Mesenchymal stem cell (in vitro differentiated cells and primary cell): ENCODE measurements at regions not wholly inside any gene's neighbourhood (a gene's known extent, or its start where the extent isn't known, plus 50 kb on each side); places are given as distances from the start of the nearest gene placed in this dataset.
"Not testable (repeated sequence)": the region's sequence is repeated elsewhere in the genome, so short reads cannot be mapped to it uniquely, and the experiment has no call there.

ENCODE experiments used
- DNase-seq: peaks from one replicate; pipeline ENCODE4 v3.0.0-alpha.2; 2013
- H2AFZ ChIP-seq: one replicate; pipeline ENCODE4 v1.6.1; 2013; ENCODE audit warnings: low read depth, mild to moderate bottlenecking, control low read depth, inconsistent platforms, low read length, moderate library complexity
- H2AK5ac ChIP-seq: 2 replicates; pipeline ENCODE4 v1.6.1; 2013; ENCODE audit warnings: low read length, moderate library complexity, mild to moderate bottlenecking, inconsistent platforms; ENCODE audit not compliant: severe bottlenecking
- H2BK120ac ChIP-seq: one replicate; pipeline ENCODE4 v1.6.1; 2013; ENCODE audit warnings: low read depth, mild to moderate bottlenecking, inconsistent platforms, low read length, moderate library complexity
- H2BK12ac ChIP-seq, 2 experiments: one replicate each; pipeline ENCODE4 v1.6.1; 2013; ENCODE audit warnings: inconsistent platforms in 2 of 2, low read length in 2 of 2, mild to moderate bottlenecking in 2 of 2, moderate library complexity in 2 of 2, control low read depth in 1 of 2
- H2BK15ac ChIP-seq: one replicate; pipeline ENCODE4 v1.6.1; 2013; ENCODE audit warnings: mild to moderate bottlenecking, low read depth, inconsistent platforms; ENCODE audit not compliant: poor library complexity, severe bottlenecking
- H2BK5ac ChIP-seq: 2 replicates; pipeline ENCODE4 v1.6.1; 2013; ENCODE audit warnings: low read depth, mild to moderate bottlenecking, low read length, control low read depth, inconsistent platforms; ENCODE audit not compliant: poor library complexity, severe bottlenecking
- H3K14ac ChIP-seq, 2 experiments: one replicate each; pipeline ENCODE4 v1.6.1; 2013; ENCODE audit warnings: inconsistent platforms in 2 of 2, low read length in 2 of 2, control low read depth in 1 of 2, mild to moderate bottlenecking in 1 of 2, moderate library complexity in 1 of 2
- H3K18ac ChIP-seq, 2 experiments: one replicate each; pipeline ENCODE4 v1.6.1; 2013; ENCODE audit warnings: inconsistent platforms in 2 of 2, low read length in 2 of 2, control low read depth in 1 of 2, low read depth in 1 of 2, mild to moderate bottlenecking in 1 of 2
- H3K23ac ChIP-seq, 2 experiments: one replicate each; pipeline ENCODE4 v1.6.1; 2013; ENCODE audit warnings: inconsistent platforms in 2 of 2, low read length in 2 of 2, mild to moderate bottlenecking in 2 of 2, moderate library complexity in 2 of 2, control low read depth in 1 of 2
- H3K27ac ChIP-seq: 2 replicates; pipeline ENCODE4 v1.5.1; 2013; ENCODE audit warnings: mild to moderate bottlenecking, moderate library complexity, low read length, control low read depth, inconsistent platforms; ENCODE audit not compliant: poor library complexity, severe bottlenecking
- H3K27me3 ChIP-seq, 2 experiments: 2 replicates each; pipeline versions ENCODE4 v1.6.1 to v1.7.0; 2013; ENCODE audit warnings: low read length in 2 of 2, mild to moderate bottlenecking in 2 of 2, moderate library complexity in 2 of 2, control low read depth in 1 of 2, inconsistent platforms in 1 of 2; ENCODE audit not compliant: control insufficient read depth in 1 of 2, insufficient read depth in 1 of 2
- H3K36me3 ChIP-seq, 2 experiments: 2 replicates each; pipeline versions ENCODE4 v1.6.1 to v1.7.0; 2013; ENCODE audit warnings: low read length in 2 of 2, control low read depth in 1 of 2, inconsistent platforms in 1 of 2, low read depth in 1 of 2, mild to moderate bottlenecking in 1 of 2; ENCODE audit not compliant: insufficient read depth in 2 of 2, control insufficient read depth in 1 of 2
- H3K4ac ChIP-seq, 2 experiments: one replicate each; pipeline ENCODE4 v1.6.1; 2013; ENCODE audit warnings: inconsistent platforms in 2 of 2, low read length in 2 of 2, mild to moderate bottlenecking in 2 of 2, moderate library complexity in 2 of 2, control low read depth in 1 of 2, low read depth in 1 of 2
- H3K4me1 ChIP-seq: 2 replicates; pipeline ENCODE4 v1.6.1; 2013; ENCODE audit warnings: low read depth, low read length, control low read depth; ENCODE audit not compliant: control insufficient read depth, insufficient read depth
- H3K4me2 ChIP-seq: 2 replicates; pipeline ENCODE4 v1.6.1; 2013; ENCODE audit warnings: low read length, mild to moderate bottlenecking, inconsistent platforms; ENCODE audit not compliant: poor library complexity, severe bottlenecking
- H3K4me3 ChIP-seq, 2 experiments: 2 replicates each; pipeline versions ENCODE4 v1.5.1 to v1.7.0; 2013; ENCODE audit warnings: low read length in 2 of 2, mild to moderate bottlenecking in 2 of 2, control low read depth in 1 of 2, low read depth in 1 of 2; ENCODE audit not compliant: insufficient read depth in 1 of 2
- H3K79me1 ChIP-seq: replicated peaks from 2 replicates; pipeline ENCODE4 v1.6.1; 2013; ENCODE audit warnings: mild to moderate bottlenecking, control low read depth, low read length, inconsistent platforms; ENCODE audit not compliant: poor library complexity, severe bottlenecking
- H3K9ac ChIP-seq: 2 replicates; pipeline ENCODE4 v1.7.0; 2013; ENCODE audit warnings: mild to moderate bottlenecking, low read length, moderate library complexity
- H3K9me3 ChIP-seq: 2 replicates; pipeline ENCODE4 v1.7.0; 2013; ENCODE audit warnings: mild to moderate bottlenecking, low read length; ENCODE audit not compliant: control insufficient read depth
- H4K8ac ChIP-seq: one replicate; pipeline ENCODE4 v1.6.1; 2013; ENCODE audit warnings: inconsistent platforms, mild to moderate bottlenecking, low read length, moderate library complexity
- H4K91ac ChIP-seq: one replicate; pipeline ENCODE4 v1.6.1; 2013; ENCODE audit warnings: mild to moderate bottlenecking, low read length, inconsistent platforms
- WGBS: methylation state at CpG from one replicate; pipeline ENCODE4 v1.1.7; 2013; ENCODE audit warnings: mixed read lengths; 5-methylcytosine and 5-hydroxymethylcytosine counted together

DNA sequence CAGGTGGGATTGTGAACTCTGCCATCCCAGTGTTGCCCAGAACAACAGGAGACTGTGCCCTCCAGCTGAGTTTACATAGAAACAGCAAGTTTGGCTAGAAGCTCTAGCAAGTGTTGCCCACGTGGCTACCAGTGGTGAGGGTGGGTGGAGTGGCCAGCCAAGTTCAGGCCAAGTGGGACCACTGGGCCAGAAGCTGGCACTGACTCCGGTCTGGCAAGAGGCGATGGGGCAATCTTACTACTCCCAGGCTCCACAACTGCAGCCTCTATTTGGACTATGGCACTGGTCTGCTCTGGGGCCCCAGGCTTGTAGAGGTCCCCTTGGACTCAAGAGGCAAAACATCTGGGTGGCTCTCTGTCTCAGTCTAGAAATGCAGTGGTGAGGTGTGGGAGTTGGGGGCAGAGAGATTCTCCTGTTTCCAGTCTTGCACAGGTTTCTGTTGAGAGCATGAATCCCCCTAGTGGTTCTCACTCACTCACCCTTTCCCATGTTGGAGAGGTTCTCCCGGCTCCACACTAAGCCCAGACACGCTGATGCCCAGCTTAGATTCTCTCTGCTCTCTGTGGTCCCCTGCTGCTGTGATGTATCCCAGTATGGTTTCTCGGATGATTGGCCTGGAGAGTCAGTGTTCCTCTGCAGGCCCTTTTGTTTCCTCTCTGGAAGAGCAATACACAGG is 615.3 kb downstream of the PDHA2 start:
- Histone ChIP-seq H2BK120ac (no peak overlapping the region), H3K18ac (no peak overlapping the region), H2BK5ac (no peak overlapping the region), H3K27ac (no peak overlapping the region), H4K8ac (no peak overlapping the region), H3K4me3 (no peak overlapping the region), H2AK5ac (no peak overlapping the region), H3K9ac (no peak overlapping the region), H3K36me3 (no peaks in the 10 kb centered on the region), H2AFZ (no peak overlapping the region), H2BK12ac (no peak overlapping the region), H3K14ac (no peak overlapping the region), H3K4me2 (no peak overlapping the region), H2BK15ac (no peak overlapping the region), H4K91ac (no peak overlapping the region), H3K9me3 (peaks cover 11% of the 10 kb centered on the region), H3K4ac (no peak overlapping the region), H3K79me1 (no peaks in the 10 kb centered on the region), H3K27me3 (no peaks in the 10 kb centered on the region), H3K23ac (no peak overlapping the region), H3K4me1 (no peaks in the 10 kb centered on the region)
- WGBS: 79% methylated on average over 6 of the region's 6 CpGs
- DNase-seq: no peak

DNA sequence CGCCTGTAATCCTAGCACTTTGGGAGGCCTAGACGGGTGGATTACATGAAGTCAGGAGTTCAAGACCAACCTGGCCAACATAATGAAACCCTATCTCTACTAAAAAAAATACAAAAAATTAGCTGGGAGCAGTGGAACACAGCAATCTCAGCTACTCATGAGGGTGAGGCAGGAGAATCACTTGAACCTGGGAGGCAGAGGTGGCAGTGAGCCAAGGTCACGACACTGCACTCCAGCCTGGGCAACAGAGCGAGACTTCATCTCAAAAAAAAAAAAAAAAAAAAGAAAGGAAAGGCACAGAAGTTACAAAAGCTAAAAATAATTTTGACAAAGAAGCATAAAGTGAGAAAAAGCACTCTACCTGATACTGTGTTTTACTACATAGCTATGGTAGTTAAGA is 618.1 kb downstream of the PDHA2 start:
- 96% methylated on average over 3 of the region's 4 CpGs for WGBS
- DNase-seq, H3K36me3 ChIP-seq, H2BK15ac ChIP-seq, H3K14ac ChIP-seq, H3K79me1 ChIP-seq, H2BK5ac ChIP-seq, H3K9ac ChIP-seq, H2BK12ac ChIP-seq, H2AK5ac ChIP-seq, H3K4me1 ChIP-seq, H3K4ac ChIP-seq, H3K18ac ChIP-seq, H3K27ac ChIP-seq, H3K4me2 ChIP-seq, H2AFZ ChIP-seq, H3K27me3 ChIP-seq, H4K8ac ChIP-seq, H4K91ac ChIP-seq, H3K23ac ChIP-seq, H3K4me3 ChIP-seq, H2BK120ac ChIP-seq: not testable (repeated sequence)
- H3K9me3 ChIP-seq: peaks cover 11% of the 10 kb centered on the region

DNA sequence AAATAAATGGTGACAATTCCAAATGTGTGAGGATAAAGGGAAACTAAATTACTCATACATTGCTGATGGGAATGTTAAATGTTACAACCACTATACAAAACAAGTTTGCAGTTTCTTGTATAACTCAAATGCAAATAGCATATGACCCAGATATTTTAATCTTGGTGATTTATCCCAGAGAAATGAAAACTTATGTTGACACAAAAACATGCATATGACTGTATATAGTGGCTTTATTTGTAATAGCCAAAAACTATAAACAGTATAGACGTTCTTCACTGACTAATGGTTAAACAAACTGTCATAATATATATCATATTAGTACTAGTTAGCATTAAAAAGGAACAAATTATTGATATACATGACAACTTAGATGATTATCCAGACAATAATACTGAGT is 619.2 kb downstream of the PDHA2 start:
- H3K4ac ChIP-seq: no peak overlapping the region
- H4K91ac ChIP-seq: no peak overlapping the region

DNA sequence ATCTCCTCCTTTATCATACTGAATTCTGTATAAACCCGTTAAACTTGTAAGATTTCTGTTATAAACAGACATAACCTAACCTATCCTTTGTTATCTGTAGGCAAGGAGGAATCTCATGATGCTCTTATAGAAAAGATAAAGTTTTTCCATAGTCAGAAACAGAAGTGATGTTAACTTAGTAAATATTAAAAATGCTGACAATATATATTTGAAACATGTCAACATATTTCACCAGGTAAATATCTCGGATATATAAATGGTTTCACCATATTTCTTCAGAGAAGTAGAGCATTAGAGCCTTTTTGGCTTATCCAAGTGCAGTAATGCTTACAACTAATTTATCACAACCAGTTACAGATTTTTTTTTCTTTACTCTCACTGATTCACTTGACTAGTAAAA is 625.9 kb downstream of the PDHA2 start:
- Histone ChIP-seq H3K9ac (no peak overlapping the region), H2BK120ac (no peak overlapping the region), H4K8ac (no peak overlapping the region), H3K27me3 (no peaks in the 10 kb centered on the region), H2BK15ac (no peak overlapping the region), H3K23ac (no peak overlapping the region), H2BK5ac (no peak overlapping the region), H3K4me3 (no peak overlapping the region), H3K9me3 (peaks cover 4% of the 10 kb centered on the region), H2AFZ (no peak overlapping the region), H3K27ac (no peak overlapping the region), H2AK5ac (no peak overlapping the region), H2BK12ac (no peak overlapping the region), H3K4ac (no peak overlapping the region), H3K4me2 (no peak overlapping the region), H3K4me1 (no peaks in the 10 kb centered on the region), H3K18ac (no peak overlapping the region), H3K79me1 (no peaks in the 10 kb centered on the region), H3K14ac (no peak overlapping the region), H3K36me3 (no peaks in the 10 kb centered on the region), H4K91ac (no peak overlapping the region)
- no peak for DNase-seq
- WGBS: 88% methylated on average over 1 of the region's 2 CpGs

More for the DNA sequence above, 619.2 kb downstream of the PDHA2 start:
- peak; percentile 2 for DNase-seq
- no peaks in the 10 kb centered on the region for H3K79me1 ChIP-seq
- H3K18ac ChIP-seq: no peak overlapping the region
- H4K8ac ChIP-seq: no peak overlapping the region
- H3K4me1 ChIP-seq: no peaks in the 10 kb centered on the region
- H2AK5ac ChIP-seq: no peak overlapping the region
- peaks cover 6% of the 10 kb centered on the region for H3K9me3 ChIP-seq
- H2BK12ac ChIP-seq: no peak overlapping the region
- H3K23ac ChIP-seq: no peak overlapping the region
- no peak overlapping the region for H2BK120ac ChIP-seq
- H2AFZ ChIP-seq: no peak overlapping the region
- no CpG with 5 or more reads among the region's 1 CpG for WGBS
- H3K9ac ChIP-seq: no peak overlapping the region
- H3K4me3 ChIP-seq: no peak overlapping the region
- no peaks in the 10 kb centered on the region for H3K36me3 ChIP-seq
- no peak overlapping the region for H2BK5ac ChIP-seq
- no peak overlapping the region for H2BK15ac ChIP-seq
- no peaks in the 10 kb centered on the region for H3K27me3 ChIP-seq
- H3K27ac ChIP-seq: no peak overlapping the region
- no peak overlapping the region for H3K4me2 ChIP-seq
- no peak overlapping the region for H3K14ac ChIP-seq
